NCI-H524 treated with DMSO at 0.1 percent for 48 hours (cell line): ENCODE measurements at regions not wholly inside any gene's neighbourhood (a gene's known extent, or its start where the extent isn't known, plus 50 kb on each side); places are given as distances from the start of the nearest gene placed in this dataset.

Source experiments
- DNase-seq: peaks from one replicate; lab custom pipeline; 2025; lab: John Stamatoyannopoulos, UW

DNA sequence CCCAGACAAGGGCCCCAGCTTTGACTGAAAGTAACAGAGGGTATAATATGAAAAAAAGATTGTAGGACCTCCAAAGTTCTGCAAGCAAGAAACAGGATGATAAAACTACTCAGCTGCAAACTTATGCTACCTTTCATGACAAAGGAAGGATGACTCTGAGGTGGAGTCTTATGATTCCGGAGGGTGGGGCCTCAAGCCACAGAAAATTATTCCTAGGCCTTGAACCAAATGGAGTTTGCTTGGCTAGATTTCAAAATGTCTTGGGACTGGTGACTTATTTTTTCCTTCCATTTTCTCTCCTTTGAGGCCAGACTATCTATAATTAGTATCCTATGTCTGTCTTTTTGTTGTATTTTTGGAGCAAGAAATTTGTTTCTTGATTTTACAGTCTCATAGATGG, 336.4 kb downstream of the LRIG3 start:
- no peak for DNase-seq

DNA sequence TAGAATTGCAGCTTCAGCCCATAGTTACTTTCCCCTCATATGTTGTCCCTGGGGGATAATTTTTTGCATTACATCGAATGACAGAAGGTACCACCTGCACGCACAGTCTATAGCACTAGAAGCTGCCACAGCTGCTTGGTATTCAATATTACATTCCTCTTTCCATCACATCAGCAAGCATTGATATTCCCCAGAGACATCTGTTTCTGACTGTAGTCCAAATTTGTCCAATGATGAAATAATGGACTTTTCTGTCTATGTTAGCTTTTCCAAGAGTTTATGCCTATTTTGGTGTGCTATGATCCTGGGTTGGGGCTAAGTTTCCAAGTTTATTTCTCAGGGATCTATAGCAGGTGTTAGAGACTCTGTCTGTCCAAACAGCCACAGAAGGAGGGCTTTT, 335.4 kb downstream of the LRIG3 start:
- DNase-seq: peak; percentile 22

DNA sequence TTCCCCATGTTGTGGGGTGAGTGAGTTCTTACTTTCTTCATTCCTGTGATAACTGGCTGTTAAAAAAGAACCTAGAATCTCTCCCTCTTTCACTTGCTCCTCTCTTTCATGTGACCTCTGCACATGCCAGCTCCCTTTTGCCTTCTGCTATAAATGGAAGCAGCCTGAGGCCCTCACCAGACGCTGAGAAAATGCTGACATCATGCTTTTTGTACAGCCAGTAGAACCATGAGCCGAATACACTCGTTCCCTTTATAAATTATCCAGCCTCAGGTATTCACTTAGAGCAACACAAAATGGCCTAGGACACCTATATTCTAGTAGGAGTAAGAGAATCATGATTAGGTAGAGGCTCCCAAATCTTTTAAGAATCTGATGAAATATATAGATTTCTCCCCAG, 333.5 kb downstream of the LRIG3 start:
- DNase-seq: no peak

DNA sequence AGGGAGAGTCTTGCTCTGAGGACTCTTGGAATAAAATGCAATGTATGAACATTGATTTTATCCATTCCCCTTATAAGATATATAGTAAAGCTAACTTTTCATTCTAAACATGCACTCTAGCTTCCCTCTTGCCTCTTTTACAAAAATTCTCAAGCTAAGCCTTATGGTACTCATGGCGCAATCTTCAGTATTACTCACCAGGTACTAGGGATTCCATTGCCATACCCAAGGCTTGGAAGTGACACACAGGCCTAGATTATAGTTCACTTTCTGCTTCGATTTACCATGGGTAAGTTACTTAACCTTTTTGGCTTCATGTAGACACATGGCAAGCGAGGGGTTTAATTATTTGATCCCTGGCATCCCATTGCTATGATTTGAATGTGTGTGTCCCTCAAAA, 331.5 kb downstream of the LRIG3 start:
- no peak for DNase-seq

DNA sequence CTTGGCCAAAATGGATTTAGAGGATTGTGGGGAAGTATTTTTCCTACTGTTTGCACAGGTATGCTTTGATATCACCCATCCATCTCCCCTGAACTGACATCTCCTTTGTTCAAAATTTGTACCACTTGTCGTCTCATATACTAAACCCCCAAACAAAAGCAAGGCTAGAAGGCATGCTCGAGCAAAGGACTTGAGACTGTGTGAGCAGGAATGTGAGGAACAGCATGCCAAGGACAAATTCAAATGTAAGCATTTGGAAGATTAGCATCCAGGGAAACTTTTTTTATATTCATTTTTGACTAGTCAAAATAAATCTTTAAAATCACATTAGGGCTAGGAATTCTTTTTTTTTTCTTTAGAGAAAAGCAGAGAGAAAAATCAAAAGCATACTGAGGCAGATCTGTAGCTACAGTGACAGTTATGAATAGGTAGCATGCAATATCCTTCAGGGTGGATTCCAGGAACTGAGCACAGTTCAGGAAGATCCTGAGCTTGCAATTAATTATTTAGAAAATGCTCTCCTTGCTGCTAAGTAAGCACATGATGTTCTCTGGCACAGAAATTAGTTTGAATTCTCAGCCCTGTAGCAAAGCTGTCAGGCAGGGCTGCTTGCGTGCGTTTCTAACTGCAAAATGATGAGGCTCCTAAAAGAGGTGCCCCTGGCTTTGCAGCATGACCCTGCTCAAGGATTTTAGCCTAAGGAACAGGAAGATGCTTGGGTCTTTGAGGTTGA, 327.7 kb downstream of the LRIG3 start:
- DNase-seq: no peak

DNA sequence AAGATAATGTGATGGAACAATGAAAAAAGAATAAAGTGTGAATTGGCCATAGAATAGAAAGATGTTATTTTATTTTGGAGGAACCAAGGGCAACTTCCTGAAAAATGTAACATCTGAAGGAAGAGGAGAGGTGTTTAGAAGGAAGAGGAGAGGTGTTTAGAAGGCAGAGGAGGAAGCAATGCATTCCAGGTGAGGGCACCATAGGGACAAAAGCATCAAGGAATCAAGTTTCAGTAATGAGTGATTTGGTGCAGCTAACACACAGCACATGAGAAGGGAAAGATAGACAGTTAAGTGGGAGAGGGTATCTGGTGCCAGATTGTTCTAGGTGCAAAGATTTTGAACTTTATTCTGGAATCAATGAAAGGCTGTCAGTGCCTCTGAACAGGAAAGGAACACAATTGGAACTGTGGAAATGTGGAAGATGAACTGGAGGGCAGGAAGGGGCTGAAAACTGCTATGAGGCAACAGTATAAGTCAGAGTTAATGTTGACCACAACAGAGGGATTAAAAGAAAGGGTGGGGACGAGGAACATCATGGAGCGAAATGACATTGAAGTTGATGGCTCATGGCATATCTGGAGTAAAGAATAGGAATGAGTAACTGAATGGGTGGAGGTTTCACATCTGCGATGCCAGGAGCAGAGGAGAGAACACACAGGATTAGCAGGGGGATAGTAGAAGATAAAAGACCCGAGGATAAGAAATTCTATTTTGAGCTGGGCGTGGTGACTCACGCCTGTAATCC, 326.6 kb downstream of the LRIG3 start:
- DNase-seq: no peak

DNA sequence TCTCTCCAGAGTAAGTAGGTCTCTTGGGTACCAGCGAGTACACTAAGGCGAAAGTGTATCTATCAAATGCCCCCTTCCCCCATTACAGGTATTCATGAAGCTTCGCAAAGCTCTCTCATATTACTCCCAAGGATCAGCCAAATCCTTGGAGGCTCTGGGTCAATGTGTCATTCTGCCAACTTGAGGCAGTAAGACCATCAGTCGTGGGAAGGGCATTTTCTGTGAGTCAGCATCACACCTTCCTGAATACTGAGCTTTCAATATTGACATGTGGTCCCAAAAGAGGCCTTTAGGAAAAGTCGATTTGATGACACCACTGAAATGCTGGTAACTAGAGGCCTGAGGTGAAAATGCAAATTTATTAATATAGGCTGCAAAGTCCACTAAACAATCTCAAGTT, 323.9 kb downstream of the LRIG3 start:
- DNase-seq: no peak

DNA sequence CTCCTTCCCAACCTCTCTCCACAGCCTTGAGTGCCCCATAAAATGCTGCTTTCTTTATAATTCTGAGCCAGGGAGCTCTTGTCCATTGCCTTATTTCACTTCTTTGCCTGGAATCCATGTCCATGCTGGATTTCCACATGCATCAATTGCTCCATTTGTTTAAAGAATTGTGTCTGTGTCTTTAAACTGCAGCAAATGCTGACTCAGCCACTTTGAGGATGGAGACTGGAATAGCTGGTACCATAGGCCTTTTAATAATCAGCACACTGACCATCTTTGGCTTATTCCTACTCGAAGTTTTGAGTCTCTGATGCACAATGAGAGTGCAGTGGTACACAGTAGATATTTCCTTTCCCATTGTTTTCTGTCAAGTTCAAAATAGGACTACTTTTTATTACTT, 318.8 kb downstream of the LRIG3 start:
- DNase-seq: no peak

DNA sequence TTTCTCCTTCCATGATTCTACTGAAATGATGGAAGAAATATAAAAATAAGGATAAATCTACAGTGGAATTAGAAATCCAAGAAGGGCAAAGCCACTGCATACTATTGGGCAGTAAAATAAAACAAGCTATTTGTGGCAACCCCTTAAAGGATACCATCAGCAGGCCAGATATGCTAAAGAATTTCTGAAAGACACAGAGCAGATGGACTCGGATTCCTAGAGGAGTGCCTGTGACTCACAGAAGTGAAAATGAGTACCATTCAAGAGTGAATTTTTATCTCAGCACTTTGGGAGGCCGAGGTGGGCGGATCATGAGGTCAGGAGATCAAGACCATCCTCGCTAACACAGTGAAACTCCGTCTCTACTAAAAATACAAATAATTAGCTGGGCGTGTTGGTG, 318.1 kb downstream of the LRIG3 start:
- DNase-seq: no peak

DNA sequence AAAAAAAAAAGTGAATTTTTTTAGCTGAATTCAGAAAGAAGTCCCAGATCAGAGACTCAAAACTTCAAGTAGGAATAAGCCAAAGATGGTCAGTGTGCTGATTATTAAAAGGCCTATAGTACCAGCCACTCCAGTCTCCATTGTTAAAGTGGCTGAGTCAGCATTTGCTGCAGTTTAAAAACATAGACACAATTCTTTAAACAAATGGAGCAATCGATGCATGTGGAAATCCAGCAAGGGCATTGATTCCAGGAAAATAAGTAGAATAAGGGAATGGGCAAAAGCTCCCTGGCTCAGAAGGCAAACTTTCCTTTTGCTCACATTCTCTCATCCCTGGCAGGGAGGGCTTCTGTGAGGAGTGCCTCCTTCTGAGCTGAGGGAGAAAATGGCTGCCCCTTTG, 317.6 kb downstream of the LRIG3 start:
- no peak for DNase-seq

DNA sequence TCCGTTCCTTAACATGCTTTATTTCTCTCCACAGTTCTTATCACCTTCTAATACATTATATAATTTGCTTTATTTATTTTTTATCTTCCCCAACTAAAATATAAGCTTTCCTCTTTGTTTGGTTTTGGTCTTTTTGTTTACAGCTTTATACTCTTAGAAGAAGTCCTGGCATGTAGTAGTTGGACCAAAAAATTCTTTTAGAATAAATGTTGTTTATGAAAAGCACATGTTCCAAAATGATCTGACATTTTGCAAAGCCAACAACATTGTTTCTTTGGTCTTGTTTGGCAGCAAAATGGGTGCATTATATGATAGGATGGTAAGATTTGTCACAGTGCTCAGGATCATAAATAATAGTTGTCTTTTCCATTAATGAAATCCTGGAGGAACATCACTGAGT, 312.5 kb downstream of the LRIG3 start:
- DNase-seq: no peak

DNA sequence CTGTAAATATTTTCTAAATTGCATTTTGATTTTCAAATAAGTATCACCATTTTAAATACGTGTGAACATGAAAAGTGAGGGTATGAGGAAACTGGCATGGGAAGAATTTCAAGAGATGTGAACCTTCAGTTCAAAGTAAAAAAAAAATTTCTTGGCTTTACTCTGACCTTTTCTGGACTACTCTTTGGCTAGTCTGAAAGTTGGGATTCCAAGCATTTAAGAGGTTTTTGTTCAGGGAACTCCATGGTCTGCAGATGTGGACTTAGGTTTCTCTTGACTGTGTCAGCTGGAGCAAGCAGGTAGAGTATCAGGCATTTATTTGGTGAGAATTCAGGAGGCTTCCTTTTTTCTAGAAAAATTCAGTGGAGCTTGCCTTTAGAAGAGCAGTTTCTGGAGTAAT, 311.6 kb downstream of the LRIG3 start:
- DNase-seq: no peak

DNA sequence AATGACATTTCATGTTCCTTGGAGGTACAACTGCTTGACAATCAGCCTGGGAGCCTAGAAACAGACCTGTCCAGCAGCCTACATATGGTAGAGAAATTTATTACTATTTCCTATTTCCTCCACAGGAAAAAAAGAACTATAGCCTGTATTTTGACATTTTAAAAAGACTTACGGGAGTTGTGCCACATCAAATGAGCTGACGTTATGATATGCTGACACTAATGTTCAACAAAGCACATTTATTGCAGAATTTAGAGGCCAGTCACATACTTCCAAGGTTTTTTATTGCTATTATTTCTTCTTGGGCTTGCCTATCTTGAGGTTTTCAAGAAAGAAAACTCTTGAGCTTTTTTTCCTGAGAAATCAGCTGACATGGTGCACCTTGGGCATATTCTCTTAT, 305.3 kb downstream of the LRIG3 start:
- DNase-seq: no peak

DNA sequence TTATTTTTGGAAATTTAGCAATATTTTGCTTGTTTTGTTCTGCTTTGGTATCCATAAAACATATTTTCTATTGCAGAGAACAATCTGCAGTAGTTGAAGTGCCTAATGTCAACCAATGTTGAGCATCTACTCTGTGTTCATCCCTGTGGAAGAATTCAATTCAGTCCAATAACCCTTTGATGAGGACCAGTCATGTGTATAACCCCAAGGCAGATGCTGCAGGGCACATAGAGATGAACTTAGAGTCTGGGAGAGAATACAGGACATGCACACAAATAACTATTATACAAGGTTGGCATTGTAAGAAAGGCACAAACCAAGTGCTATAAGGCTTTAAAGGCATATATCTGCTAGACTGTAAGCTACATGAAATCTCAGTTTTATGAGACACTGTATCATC, 304.7 kb downstream of the LRIG3 start:
- no peak for DNase-seq

DNA sequence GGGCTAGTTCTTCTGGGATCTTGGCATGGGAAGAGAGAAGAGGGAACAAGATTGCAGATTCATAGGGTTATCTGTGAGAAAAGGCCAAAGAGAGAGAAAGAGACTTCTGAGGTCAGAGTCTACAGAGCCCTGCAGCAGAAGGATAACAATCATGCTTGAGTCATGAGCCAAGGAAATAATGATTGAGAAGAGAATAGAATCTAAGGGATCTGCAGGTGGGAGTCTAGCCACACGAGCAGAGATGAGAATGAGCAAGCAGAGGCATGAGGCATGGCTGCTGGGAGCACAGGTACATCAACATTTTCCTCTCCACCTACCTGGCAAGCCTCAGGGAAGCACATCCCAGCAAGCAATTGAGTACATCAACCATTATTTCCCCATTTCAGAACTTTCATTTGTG, 303.7 kb downstream of the LRIG3 start:
- DNase-seq: no peak

DNA sequence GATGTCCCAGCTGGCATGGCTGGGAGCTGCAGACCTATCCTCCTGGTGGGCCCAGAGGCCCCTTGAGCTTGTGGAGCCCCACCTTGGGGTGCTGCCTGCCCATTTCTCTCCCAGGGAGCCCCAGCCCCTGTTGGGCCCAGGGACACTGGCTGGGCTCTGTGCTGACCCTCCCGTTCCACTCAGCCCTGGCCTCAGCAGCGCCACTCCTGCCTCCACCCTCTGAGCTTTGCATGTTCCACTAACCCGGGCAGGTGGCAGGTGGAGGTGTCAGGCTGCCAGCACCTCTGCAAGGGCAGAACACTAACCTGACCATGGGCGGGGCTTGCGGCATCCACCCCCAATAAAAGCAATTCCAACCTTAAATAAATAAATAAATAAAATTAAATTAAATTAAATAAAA, 299.2 kb downstream of the LRIG3 start:
- DNase-seq: no peak

DNA sequence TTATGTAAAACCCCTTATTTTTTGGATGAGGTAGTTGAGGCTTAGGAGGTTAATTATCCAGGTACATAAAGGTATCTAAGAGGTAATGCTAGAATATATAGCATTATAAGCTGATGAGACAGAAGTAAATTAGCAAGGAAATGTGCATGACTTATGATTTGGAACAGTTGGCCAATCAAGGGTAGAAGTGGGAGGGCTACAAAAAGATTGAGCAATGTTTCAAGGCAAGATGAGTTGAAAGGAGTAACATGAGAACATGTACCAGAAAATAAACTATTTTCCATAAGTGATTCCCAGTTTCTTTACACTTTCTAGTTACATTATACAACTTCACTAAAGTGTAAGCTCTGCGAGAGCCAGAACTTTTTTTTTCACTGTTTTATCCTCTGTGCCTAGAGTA, 290.9 kb downstream of the LRIG3 start:
- DNase-seq: no peak

DNA sequence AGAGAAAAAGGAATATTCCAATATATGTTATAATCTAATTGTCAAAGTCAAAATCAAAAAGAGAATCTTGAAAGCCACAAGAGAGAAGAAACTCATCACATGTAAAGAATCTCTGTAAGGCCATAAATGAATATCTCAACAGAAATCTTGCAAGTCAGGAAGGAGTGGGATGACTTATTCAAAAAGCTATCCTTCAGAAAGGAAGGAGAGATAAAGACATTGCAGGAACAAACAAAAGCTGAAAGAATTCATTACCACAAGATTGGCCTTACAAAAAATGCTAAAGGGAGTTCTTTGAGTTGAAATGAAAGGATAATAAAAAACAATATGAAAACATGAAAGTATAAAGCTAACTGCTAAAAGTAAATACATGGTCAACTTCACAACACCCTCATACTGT, 286.8 kb downstream of the LRIG3 start:
- no peak for DNase-seq

DNA sequence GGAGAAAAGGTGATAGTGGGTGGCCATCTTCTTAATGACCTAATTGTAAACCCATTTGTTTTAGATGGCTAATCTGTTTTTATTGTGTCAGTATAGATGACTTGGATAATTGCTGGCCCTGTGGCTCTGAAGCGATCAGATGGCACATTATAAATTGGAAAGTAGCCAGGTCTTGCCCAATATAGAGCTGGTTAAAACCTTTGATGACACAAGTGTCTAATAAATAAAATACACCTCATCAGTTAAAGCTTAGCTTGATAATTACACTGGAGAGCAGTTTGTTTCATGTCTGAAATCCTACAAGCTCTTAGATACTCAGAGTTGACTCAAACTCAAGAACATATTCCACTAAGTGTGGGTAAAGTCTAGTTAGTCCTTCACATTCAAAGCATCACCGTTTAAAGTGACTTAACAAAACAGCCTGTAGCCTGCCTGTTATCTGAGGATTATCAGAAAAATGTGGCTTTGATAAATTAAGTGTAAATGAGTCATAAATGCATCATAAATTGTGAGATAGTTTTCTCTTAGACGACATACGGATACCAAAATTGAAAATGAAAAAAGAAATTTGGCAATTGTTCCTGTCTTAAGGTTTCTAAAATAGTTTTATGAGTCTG, 280.9 kb downstream of the LRIG3 start:
- DNase-seq: peak; percentile 88

DNA sequence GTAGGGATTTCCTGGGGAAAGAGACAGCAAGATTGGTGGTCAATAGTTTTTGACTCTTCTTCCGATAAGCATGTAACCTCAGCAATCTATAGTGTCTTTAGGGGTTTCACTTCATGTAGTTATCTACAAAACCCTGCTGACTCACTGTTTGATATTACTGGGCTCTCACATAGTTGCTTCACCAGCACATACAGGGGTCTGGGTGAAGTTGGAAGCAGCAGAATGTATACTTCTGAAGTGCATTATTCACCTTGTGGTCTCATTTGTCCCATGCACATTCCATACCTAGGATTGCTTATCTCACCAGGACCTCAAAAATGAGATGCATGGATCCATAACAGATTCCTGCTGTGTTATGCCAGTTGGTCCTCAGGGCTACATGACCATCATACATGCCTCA, 280.0 kb downstream of the LRIG3 start:
- DNase-seq: no peak

DNA sequence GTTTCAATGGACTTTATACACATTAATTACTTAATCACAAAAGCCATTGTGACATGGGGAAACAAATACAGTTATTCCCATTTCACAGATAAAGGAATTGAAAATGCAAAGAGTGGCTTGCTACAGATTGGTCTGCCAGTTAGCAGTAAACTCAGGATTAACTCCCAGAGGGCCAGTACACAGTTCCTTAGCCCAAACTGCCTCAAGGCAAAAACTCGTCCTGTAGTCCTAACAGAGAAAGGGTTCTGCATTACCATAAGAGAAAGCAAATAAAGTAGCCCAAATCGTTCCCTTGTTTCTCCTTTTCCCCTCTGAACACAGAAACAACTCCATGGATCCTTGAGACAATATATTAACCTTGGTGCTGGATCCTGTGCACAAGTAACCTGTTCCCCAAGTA, 274.4 kb downstream of the LRIG3 start:
- no peak for DNase-seq

DNA sequence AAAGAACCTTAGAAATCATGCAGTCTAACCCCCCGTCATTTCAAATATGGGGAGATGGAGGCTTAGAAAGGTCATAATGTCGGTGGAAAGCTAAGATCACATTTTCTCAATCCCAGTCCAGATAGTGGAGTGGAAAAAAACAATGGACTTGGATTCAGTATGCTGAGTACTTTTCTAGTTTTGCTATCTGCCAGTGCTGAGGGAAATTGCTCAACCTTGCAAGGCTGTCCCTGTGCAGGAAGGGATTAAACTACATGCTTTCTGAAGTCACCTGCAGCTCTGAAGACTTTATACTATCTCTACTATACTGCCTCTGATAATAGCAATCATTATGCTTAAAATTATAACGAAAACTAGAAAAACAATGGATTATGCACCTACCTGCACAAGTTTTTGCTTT, 272.8 kb downstream of the LRIG3 start:
- DNase-seq: no peak

DNA sequence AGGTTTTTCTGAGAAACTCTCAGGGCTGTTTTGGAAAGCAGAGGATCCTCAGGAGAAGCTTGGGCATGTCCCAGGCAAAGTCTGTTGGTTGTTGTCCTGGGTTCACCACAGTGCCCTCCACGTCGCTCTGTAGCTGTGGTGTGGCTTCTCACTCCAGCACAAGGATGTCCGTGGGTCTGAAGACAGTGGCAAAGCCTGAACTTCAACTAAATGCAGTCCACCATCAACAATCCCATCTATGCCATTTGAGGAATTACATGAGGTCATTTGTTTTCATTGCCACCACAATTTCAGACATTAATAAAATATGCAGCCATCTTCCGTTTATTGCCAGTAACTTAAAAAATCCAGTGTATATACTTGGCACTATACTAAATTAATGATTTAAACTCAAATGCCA, 272.1 kb downstream of the LRIG3 start:
- no peak for DNase-seq

DNA sequence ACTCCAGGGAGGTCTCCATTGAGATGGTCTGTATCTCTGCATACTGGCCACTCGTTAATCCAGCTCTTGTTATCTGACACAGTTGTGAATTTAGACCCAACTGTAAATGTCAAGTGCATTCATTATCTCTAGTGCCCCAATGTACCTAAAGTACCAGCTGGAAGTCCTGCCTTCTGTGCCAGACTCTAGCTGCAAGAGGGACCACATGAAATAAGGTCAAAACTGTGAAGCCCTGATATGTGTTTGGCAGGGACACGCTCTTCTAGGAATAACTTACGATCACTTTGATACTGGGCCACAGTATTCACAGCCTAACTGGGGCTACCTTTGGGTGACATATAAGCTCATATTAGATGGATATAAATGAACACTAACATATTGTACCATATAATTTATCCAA, 268.5 kb downstream of the LRIG3 start:
- DNase-seq: no peak
